Ammon's horn (tissue), 1 donor: ENCODE measurements at regions not wholly inside any gene's neighbourhood (a gene's known extent, or its start where the extent isn't known, plus 50 kb on each side); places are given as distances from the start of the nearest gene placed in this dataset.

Experiments
- DNase-seq: peaks from one replicate; pipeline ENCODE4 v3.0.0-alpha.2; 2016; ENCODE audit warnings: low spot score

- no peak for DNase-seq
These were observed 225.7 kb downstream of the DPH6 start for GRCh38 chr15:35320158-35320780.

DNA sequence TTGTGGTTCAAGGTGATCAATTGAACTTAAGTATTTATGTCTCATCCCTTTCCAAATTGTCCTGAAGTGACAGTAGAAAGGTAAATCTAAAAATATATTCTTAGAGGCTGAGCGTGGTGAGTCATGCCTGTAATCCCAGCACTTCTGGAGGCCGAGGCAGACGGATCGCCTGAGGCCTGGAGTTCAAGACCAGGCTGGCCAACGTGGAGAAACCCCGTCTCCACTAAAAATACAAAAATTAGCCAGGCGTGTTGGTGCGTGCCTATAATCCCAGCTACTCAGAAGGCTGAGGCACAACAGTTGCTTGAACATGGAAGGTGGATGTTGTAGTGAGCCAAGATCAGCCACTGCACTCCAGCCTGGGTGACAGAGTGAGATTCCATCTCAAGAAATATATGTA is 226.6 kb downstream of the DPH6 start:
- no peak for DNase-seq

DNA sequence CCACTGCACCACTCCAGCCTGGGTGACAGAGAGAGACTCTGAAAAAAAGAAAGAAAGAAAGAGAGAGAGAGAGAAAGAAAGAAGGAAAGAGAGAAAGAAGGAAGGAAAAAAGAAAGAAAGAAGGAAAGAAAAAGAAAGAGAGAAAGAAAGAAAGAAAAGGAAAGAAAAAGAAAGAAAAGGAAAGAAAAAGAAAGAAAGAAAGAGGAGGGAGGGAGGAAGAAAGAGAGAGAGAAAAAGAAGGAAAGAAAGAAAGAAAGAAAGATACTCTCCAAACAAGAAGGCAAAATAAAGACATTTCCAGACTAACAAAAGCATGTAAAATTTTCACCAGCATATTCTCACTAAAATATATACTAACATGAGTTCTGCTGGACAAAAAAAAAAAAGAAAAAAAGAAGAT is 228.7 kb downstream of the DPH6 start:
- no peak for DNase-seq

DNA sequence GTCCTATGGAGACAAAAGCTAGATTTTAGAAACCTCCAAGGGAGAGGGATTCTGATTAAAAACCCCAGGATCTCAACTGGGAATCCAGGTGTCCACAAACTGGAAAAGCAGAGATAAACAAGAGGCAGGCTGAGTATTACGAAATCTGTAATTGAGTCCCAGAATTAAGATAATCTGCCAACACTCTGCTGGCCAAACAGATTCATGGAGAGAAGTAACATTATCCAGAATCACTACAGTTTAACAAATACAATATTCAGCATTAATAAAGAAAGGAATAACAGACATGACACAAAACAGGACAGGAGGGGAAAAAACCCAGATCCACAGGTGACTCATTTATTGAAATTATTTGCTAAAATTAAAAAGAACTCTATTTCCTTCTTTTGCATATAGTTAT is 227.2 kb upstream of the NANOGP8 start:
- no peak for DNase-seq

- DNase-seq: no peak
These were observed 226.5 kb upstream of the NANOGP8 start for GRCh38 chr15:35311615-35312014.

DNA sequence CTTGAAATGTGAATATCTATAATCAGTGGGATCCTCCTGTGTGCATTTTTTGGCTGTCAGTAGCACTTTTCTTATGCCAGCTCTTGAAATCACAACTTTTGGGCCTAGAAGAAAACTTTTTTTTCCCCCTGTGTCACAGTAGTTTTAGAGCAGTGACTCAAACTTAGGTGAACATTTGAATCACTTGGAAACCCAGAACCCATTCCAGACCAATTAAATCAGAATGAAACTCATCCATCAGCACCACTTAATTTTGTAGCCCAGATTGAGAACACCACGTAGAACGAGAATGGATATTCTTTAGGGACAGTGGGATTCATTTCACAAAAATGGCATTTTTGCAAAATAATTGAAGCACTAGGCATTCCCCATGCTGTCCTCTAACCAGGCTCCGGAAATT is 224.8 kb upstream of the NANOGP8 start:
- no peak for DNase-seq

GRCh38 chr15:35308802-35309201 is 223.7 kb upstream of the NANOGP8 start:
- DNase-seq: peak; percentile 30

GRCh38 chr15:35307676-35308075 is 222.6 kb upstream of the NANOGP8 start:
- DNase-seq: no peak

GRCh38 chr15:35307026-35307425 is 221.9 kb upstream of the NANOGP8 start:
- no peak for DNase-seq

- no peak for DNase-seq
These were observed 221.4 kb upstream of the NANOGP8 start for GRCh38 chr15:35306361-35306981.

DNA sequence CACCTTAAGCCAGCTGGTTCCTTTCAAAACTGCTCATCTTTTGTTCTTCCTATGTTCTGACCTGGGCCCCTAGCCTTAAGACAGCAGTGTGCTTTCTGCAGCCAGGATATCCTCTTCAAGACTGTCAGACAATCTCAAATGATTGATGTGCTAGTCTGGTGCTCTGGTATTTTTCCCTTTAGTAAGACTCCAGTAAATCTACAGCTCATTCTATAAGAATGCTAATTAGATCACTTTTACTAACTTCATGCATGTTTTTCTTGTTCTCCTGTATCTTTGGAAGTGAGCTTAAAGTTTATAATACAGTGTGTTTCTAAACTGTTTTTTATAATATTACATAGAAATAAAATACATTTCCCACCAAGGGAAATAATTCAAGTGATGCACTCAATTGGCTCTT is 220.9 kb upstream of the NANOGP8 start:
- DNase-seq: no peak

DNA sequence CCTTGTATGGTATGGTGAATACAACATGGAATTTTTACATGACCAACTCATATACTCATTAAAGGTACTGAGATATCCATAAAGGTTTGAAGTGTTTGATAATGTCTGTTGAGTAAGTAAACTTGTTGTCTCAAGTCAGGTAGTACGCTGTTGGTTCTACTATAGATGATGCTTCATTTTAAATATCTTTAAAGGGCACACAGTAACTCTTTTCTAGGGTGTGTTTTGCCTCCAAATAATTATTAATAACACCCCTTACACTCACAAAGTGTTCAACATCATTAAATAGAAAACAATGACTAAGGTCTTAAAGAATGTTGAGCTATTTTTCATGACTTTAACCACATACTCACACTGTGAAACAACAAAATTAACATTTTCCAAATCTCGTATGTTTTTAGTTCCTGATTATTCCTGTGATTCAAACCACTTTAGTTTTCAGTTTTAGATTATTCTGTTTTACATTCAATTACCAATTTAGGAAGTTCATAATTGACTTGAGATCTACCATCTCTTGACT is 220.0 kb upstream of the NANOGP8 start:
- no peak for DNase-seq

- no peak for DNase-seq
These were observed 219.3 kb upstream of the NANOGP8 start for GRCh38 chr15:35304389-35304788.

DNA sequence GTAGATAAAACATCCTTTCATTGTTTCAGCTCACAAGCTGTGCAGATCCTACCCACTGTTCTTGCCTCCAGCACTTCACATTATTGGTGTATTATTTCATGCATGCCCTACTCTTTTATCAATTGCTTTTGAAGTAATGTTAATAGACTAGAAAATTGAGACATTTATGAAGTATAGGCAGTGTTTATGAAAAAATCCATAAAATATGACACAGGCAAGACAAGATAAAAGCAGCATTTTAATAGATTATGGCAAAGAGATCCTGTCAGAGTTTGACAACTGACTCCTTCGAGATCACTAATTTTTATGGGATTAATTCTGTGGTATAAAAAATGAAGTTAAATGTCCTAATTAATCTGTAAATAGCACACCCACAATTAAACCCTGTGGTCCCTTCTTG is 217.2 kb upstream of the NANOGP8 start:
- DNase-seq: no peak

DNA sequence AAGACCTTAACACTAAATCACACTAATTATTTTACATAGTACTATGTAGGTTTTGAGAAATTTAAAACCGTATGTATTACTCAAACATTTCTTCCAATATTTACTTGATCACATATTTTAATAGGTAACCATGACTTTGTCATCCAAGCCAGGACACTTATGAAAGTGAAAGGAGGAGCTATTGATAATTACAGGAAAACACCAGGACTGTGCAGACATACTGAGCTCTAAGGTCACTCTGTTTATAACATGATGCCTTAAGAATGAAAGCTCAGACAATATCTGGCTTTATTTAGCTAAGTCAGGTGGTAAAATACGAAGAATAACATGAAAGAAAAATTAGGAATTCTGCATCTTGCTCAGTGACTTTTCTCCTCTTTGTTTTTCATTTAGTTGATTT is 216.0 kb upstream of the NANOGP8 start:
- DNase-seq: no peak

GRCh38 chr15:35299059-35299735 is 214.1 kb upstream of the NANOGP8 start:
- no peak for DNase-seq

- no peak for DNase-seq
These were observed 213.4 kb upstream of the NANOGP8 start for GRCh38 chr15:35298509-35298908.

- no peak for DNase-seq
These were observed 208.4 kb upstream of the NANOGP8 start for GRCh38 chr15:35293353-35294130.

GRCh38 chr15:35290301-35290721 is 205.2 kb upstream of the NANOGP8 start:
- DNase-seq: no peak

- peak; percentile 60 for DNase-seq
These were observed 204.0 kb upstream of the NANOGP8 start for GRCh38 chr15:35289024-35289617.

DNA sequence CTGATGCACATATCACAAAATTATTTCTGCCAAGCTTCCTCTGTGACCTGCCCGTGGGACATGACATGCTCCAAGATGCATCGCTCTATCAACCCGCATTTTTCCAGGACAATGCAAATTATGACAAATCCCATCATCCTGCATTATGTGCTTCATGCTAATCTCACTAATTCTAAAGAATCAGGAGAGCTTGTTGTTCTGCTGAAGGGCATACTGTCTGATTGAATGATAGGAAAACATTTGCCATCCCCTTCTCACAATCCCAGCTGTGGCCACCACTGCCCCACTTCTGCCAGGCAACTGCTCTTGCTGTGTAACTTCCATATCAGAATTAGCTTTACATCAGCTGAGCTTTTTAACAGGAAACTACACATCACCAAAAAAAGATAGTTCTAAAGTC is 203.5 kb upstream of the NANOGP8 start:
- no peak for DNase-seq

DNA sequence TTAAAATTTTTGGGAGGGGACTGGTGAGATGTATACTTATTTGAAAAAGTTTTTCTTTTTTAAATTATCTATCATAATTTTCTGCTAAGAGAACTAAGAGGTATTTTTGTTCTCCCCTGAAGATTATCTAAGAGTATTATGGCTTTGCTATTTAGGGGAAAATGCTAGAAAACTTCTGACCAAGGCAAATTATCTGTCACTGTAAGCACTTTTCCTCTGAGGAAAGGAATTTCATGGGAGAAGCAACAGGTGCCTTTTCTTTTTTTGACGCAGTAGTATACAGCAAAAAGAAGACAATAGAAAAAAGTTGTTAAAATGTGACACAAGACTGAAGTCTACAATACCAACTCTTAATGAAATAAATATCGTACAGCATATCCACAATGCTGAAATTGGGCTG is 201.6 kb upstream of the NANOGP8 start:
- no peak for DNase-seq
